Thyroid gland (tissue), 4 donors: ENCODE measurements at regions not wholly inside any gene's neighbourhood (a gene's known extent, or its start where the extent isn't known, plus 50 kb on each side); places are given as distances from the start of the nearest gene placed in this dataset.

ENCODE experiments used
- POLR2A ChIP-seq, 2 donors: fragments of 450-650 bp; IDR thresholded peaks; one replicate each; pipeline ENCODE4 v1.6.1; 2017; ENCODE audit warnings: antibody characterized with exemption in 2 of 2, mild to moderate bottlenecking in 2 of 2, moderate library complexity in 1 of 2
- TF ChIP-seq, protein P1 (sequence below), 6 experiments: fragments of 200-600 bp in 3 of 6; fragments of 450-650 bp in 3 of 6; sonication (generic) in 3 of 6; IDR thresholded peaks; one replicate each; pipeline ENCODE4 v1.5.1; 2016 to 2019; ENCODE audit warnings: antibody characterized with exemption in 6 of 6, mild to moderate bottlenecking in 2 of 6, inconsistent platforms in 1 of 6, moderate library complexity in 1 of 6

DNA sequence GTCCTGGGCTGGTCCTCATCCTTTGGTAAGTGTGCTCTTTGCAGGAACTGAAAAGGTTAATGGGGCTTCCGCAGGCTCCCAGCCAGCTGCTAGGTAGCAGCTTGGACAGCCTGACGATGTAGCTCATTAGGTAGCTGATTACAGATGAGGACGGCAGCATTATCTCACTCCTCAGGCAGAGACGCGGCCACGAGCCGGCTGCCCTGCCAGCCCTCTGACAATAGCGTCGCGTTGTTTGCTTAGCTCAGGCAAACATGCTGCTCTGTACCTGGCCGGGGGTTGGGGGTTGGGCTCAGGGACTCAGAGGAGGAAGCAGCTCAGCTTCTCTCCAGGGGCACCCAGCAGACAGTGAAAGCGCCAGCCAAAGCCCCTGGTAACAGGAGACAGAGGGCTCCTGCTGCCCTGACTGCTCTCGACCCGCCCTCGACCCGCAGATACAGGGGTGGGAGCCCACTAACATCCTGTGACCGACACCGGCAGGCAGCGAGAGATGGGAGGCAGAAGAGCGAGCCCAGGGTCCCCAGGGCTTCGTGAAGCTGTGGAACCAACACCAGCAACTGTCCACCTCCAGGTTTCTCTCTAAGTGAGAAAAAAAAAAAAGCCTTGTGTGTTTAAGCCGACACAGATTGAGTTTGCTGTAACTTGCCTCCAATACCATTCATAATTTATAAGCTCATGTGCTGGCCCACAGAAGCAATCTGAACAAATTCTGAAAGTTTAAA, 53.4 kb upstream of the DLK1 start:
- TF ChIP-seq, protein P1, sequence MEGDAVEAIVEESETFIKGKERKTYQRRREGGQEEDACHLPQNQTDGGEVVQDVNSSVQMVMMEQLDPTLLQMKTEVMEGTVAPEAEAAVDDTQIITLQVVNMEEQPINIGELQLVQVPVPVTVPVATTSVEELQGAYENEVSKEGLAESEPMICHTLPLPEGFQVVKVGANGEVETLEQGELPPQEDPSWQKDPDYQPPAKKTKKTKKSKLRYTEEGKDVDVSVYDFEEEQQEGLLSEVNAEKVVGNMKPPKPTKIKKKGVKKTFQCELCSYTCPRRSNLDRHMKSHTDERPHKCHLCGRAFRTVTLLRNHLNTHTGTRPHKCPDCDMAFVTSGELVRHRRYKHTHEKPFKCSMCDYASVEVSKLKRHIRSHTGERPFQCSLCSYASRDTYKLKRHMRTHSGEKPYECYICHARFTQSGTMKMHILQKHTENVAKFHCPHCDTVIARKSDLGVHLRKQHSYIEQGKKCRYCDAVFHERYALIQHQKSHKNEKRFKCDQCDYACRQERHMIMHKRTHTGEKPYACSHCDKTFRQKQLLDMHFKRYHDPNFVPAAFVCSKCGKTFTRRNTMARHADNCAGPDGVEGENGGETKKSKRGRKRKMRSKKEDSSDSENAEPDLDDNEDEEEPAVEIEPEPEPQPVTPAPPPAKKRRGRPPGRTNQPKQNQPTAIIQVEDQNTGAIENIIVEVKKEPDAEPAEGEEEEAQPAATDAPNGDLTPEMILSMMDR (IDR thresholded peaks at IDR 0.05) = no peak
- no peak for TF ChIP-seq POLR2A (IDR thresholded peaks at IDR 0.05)
